ENCODE measurements at regions not wholly inside any gene's neighbourhood (a gene's known extent, or its start where the extent isn't known, plus 50 kb on each side); places are given as distances from the start of the nearest gene placed in this dataset.

- DNase-seq (ENCODE audit: low read depth in 2 of 2): no peak
Measured at GRCh38 chr1:36675931-36676562, 193.3 kb upstream of the CSF3R start.

- DNase-seq (ENCODE audit: low read depth in 2 of 2): no peak
Measured at GRCh38 chr1:36675106-36675505, 192.4 kb upstream of the CSF3R start.

GRCh38 chr1:36673202-36673601 is 190.5 kb upstream of the CSF3R start:
- DNase-seq (ENCODE audit: low read depth in 2 of 2): no peak

DNA sequence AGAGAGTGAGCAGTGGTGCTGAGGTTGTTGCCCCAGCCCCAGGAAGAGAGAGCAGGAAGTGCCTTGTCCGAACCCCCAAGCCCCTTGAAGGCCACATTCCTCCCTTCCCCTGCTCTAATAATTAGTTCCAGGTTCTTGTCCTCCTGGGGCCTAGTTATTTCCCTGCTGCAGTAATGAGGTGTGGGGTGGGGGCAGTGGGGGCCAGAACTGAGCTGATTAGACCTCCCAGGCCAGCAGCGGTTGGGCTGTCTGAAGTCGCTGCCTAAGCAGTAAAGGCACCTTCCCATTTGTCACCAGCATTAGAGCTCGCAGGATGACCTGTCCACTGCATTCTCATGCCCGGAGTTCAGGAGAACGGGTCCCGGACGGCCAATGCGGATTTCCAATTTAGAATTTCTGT is 186.5 kb upstream of the CSF3R start:
- no peak for DNase-seq (ENCODE audit: low read depth in 2 of 2)

DNA sequence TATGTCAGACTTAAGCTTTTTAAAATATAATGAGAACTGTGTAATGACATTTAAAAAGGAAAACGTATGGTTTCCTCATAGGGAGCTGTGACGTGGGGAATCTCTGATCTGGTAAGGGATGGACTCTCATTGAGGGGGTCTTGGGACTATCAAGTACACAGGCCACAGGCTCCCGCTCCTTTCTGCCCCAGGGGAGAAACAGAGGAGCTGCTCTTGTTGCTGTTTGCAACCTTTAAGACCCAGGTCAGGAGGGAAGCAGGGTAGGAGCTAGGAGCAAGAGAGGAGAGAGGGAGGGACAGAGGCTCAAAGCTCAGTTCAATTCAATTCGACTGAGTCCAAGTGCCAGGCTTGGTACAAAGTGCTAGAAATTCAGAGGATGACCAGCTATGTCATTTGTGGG is 185.1 kb upstream of the CSF3R start:
- no peak for DNase-seq (ENCODE audit: low read depth in 2 of 2)

DNA sequence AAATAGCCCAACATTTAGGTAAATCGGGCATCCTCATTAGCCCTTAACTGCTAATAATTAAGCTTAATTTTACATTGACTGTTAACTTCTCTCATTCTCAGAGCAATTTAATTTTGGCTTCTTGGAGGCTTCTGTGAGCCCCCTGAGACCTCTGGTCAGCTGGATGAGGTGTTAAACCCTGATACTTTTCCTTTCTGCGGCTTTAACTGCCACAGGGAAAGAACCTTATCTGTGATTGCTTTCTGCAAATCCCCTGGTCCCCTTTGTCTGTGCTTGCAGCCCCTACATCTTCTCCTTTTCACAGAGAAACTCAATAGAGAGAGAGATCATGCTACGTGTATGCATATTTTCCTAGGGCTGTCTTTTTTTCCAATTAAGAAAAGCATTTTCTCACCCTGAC is 184.5 kb upstream of the CSF3R start:
- DNase-seq (ENCODE audit: low read depth in 2 of 2): no peak

DNA sequence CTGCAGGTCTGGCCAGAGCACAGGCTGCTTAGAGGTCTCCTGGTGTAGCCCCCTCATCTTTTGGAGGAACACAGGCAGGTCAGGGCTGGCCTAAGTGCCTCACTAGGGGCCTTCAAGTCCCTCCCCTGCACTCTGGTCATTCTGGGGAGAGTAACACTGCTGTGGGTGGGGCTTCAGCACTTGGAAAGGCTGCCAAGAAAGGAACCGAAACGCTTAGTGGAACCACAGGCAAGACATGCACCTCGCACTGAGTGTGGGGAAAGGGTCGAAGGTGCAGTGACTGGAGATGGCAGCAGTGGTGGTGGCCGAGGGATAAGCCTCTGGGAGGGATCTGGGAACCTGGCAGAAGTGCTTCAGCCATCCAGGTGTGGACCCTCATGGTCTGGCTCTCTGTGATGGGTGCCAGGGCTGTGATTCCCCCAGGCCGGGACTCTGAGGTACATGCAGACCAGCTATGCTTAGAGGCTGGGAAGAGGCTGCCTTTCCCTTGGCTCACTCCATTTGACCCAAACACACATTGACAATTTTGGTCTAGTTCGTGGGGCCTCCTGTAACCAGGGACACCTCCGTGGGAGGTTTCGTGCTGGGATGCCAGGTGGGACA is 182.9 kb upstream of the CSF3R start:
- DNase-seq (ENCODE audit: low read depth in 2 of 2): no peak

DNA sequence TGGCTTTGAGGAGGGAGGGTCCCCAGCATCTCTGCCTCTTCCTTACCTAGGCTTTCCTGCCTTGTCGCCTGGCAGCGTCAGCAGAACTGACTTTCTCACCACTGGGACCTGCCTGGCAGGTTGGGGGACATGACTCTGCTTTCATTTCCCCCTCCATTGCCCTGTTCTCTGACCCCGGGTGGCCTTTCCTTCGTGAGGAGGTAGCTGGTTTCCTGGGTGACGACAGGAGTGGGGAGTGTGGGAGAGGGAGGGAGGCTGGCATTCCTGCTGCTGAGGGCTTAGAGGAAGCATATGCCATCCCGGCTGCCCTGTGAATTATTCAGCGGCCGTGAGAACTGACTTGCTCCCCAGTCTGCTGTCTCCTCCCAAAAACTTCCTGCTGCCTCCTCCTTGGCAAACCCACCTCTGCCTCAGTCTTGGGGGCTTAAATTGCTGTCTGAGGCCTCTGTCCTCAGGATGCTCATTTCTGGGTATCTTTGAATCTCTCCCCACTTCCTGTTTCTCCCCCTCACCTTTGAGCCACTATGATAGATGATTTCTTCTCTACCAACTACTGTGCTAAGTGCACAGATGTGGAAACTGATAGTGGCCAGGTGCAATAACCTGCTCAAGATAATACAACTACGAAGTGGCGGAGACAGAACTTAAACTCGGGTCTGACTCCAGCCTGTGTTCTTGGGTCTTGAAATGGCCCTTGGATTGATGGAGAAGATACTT is 182.0 kb upstream of the CSF3R start:
- no peak for DNase-seq (ENCODE audit: low read depth in 2 of 2)

DNA sequence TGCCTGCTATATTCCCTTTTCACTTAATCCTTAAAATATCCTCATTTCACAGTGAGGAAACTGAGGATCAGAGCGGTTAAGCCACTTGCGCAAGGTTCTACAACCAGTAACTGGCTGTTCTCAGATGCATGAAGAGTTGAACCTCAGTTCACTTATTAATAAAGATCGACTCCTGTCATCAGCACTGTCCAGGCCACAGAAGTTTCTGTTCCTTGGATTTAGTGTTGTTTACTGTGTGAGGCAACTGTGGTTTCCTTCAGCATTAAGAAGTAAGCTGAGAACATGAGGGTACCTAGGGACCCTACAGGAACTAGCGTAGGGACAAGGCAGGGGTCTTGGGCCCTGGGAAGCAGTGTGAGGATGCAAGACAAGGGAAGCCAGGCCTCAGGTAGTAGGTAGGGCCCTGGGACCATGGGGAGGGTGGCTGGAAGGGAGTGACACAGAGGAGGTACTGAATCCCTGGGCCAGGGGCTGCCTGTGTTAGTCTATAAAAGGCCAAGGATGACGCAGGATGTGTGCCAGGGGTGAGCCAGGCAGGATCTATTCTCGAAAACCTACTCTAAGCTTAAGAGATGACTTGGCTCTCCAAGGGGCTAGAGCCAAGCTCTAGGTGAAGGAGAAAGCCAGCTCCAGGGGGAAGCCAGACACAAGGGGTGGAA is 181.2 kb upstream of the CSF3R start:
- no peak for DNase-seq (ENCODE audit: low read depth in 2 of 2)

DNA sequence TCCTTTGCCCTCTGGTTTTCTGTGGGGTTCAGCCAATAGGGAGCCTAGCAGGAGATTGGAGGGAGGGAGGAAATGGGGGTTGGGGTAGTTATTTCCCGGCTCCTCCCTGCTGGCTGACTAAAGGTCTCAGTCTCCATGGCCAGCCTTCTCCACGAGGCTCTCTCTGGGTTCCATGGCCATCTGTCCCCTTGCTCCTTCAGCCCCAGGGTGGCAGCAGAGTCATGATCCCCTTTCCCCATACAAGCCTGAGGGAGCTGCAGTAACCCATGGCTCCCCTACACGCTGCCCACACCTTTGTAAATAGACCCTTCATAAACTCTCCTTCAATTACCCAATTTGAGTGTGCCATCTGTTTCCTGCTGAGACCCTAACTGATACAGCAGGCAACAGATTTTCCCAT is 176.1 kb upstream of the CSF3R start:
- no peak for DNase-seq (ENCODE audit: low read depth in 2 of 2)

DNA sequence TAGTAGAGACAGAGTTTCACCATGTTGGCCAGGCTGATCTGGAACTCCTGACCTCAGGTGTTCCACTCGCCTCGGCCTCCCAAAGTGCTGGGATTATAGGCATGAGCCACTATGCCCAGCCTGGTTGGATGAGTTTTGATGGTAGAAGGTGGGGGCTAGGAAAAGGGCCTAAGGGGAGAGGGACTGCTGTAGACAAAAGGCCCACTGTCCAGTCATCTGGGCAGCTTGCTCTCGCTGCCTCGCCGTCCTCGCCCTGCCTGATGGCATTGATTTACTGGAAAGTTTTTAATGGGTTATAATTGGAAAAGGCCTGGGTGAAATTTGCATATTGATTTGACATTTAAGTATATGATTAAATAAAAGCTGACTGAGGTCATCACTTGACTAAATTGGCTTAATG is 175.1 kb upstream of the CSF3R start:
- DNase-seq (ENCODE audit: low read depth in 2 of 2): no peak

DNA sequence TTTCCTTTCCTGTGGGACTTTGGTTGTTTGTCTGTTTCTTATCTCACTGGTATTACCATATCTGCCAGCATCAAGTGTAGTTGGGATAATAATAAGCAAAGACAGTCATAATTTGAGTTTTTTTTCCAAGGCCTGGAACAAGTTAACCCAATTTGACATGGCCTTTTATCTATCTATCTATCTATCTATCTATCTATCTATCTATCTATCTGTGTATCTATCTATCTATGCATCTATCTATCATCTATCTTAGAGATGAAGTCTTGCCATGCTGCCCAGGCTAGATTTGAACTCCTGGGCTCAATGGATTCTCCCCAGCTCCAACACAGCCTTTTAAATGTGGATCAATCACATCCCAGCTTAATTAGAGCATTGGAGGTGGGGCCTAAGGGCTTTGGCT is 174.1 kb upstream of the CSF3R start:
- DNase-seq (ENCODE audit: low read depth in 2 of 2): no peak

DNA sequence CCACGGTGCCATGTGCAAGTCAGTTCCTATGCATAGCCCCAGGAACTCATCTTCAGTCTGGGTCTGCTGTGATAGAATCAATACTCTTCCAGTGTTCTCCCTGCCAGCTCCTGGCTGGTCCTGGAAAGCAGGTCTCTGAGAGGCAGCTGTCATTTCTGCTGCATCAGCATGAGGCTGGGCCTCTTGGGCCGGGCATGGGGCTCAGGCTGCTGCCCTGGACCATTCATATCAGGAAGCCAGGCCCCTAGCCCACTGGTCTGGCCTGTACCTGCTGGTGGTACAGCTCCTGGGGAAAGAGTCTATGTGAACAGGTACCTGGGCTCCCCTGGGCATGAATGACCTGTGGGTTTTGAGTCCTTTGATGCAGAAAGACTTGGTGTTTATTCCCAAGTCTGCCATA is 173.6 kb upstream of the CSF3R start:
- DNase-seq (ENCODE audit: low read depth in 2 of 2): no peak

DNA sequence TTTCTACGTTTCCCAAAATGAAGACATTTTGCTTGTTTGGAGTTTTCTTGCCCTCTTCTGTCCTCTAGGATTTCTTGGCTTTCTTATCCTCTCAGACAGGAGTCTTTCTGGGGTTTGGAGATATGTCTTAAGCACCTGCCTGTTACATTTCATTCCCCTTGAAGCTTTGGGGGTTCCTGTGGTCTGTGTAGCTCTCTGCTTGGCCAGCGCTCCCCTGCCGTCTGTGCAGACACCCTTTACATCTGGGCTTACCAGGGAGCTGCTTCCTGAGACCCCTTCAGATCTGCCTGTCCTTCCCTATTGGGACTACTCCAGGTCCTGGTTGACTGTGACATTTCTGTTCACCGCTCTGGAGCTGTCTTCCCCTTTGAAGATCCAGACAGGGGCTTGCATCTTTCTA is 171.9 kb upstream of the CSF3R start:
- DNase-seq (ENCODE audit: low read depth in 2 of 2): no peak

DNA sequence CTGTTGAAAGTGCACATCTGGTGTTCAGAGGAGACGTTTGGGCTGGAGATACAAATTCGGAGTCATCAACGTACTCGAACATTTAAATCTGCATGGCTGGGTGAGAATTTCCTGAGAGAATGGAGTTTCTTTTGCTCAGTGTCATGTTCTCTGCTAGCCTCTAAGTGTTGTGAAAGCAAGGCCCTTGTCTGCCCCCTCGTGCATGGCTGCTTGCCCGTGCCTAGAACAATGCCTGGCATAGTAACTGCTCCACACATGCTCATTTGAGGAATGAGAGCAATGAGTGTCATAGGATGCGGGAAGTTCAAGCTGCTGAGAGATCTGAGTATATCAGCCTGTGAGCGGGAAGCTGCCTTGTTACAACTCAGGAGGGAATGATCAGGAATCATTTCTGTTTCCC is 171.1 kb upstream of the CSF3R start:
- no peak for DNase-seq (ENCODE audit: low read depth in 2 of 2)

GRCh38 chr1:36652586-36652985 is 169.9 kb upstream of the CSF3R start:
- no peak for DNase-seq (ENCODE audit: low read depth in 2 of 2)

DNA sequence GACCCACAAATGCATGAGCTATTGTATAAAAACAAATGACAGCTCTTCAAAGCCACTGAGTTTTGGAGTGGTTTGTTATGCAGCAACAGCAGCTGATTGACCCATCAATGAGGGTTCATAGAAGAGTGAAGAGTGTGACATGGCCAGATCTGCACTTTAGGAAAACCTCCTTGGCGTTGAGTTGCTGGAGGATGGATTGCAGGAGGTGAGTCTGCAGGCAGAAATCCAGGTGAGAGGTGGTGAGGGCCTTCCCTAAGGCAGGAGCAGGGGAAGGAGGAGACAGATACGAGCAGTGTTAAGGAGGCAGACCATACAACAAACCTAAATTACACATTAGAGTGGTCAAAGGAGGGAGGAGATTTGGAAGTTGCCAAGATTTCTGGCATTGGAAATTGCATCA is 169.3 kb upstream of the CSF3R start:
- no peak for DNase-seq (ENCODE audit: low read depth in 2 of 2)

- DNase-seq (ENCODE audit: low read depth in 2 of 2): no peak
Measured at GRCh38 chr1:36651176-36651910, 168.6 kb upstream of the CSF3R start.

GRCh38 chr1:36650200-36651065 is 167.7 kb upstream of the CSF3R start:
- peak; percentile 9 to 47 for DNase-seq (ENCODE audit: low read depth in 2 of 2)

GRCh38 chr1:36645867-36646266 is 163.2 kb upstream of the CSF3R start:
- no peak for DNase-seq (ENCODE audit: low read depth in 2 of 2)

GRCh38 chr1:36644556-36644955 is 161.8 kb upstream of the CSF3R start:
- no peak for DNase-seq (ENCODE audit: low read depth in 2 of 2)
